ENCODE measurements at regions not wholly inside any gene's neighbourhood (a gene's known extent, or its start where the extent isn't known, plus 50 kb on each side); places are given as distances from the start of the nearest gene placed in this dataset.
"Not testable (repeated sequence)": the region's sequence is repeated elsewhere in the genome, so short reads cannot be mapped to it uniquely, and the experiment has no call there.

GRCh38 chr21:31819692-31820091 is 53.1 kb upstream of the HUNK start:
- not testable (repeated sequence) for DNase-seq

- not testable (repeated sequence) for DNase-seq
These were observed 58.5 kb upstream of the HUNK start for GRCh38 chr21:31814356-31814755.

- no peak for DNase-seq
These were observed 59.0 kb upstream of the HUNK start for GRCh38 chr21:31813862-31814261.

- no peak for DNase-seq
These were observed 68.8 kb upstream of the HUNK start for GRCh38 chr21:31804008-31804394.

- no peak for DNase-seq
These were observed 69.5 kb upstream of the HUNK start for GRCh38 chr21:31803039-31804007.

- no peak for DNase-seq
These were observed 70.4 kb upstream of the SCAF4 start for GRCh38 chr21:31802331-31802730.

GRCh38 chr21:31801551-31802219 is 69.8 kb upstream of the SCAF4 start:
- no peak for DNase-seq

GRCh38 chr21:31798842-31799704 is 67.2 kb upstream of the SCAF4 start:
- DNase-seq, result no peak

GRCh38 chr21:31795992-31796391 is 64.1 kb upstream of the SCAF4 start:
- DNase-seq, result no peak

GRCh38 chr21:31790420-31790819 is 58.5 kb upstream of the SCAF4 start:
- DNase-seq, result not testable (repeated sequence)

GRCh38 chr21:31788581-31788980 is 56.7 kb upstream of the SCAF4 start:
- DNase-seq, result no peak

- DNase-seq, result not testable (repeated sequence)
These were observed 55.8 kb upstream of the SCAF4 start for GRCh38 chr21:31787691-31788090.

GRCh38 chr21:31786164-31786920 is 54.4 kb upstream of the SCAF4 start:
- DNase-seq, result no peak

GRCh38 chr21:31785237-31786163 is 53.6 kb upstream of the SCAF4 start:
- peak; percentile 50 for DNase-seq

- DNase-seq, result no peak
These were observed 49.8 kb upstream of the SCAF4 start for GRCh38 chr21:31781737-31782136.
